Panc1 (cell line): ENCODE measurements at regions not wholly inside any gene's neighbourhood (a gene's known extent, or its start where the extent isn't known, plus 50 kb on each side); places are given as distances from the start of the nearest gene placed in this dataset.

ENCODE experiments used
- CTCF ChIP-seq: fragments of 450-650 bp; IDR thresholded peaks from 2 replicates; pipeline ENCODE4 v1.5.1; 2017; ENCODE audit warnings: mild to moderate bottlenecking
- POLR2AphosphoS5 ChIP-seq: IDR thresholded peaks from 2 replicates; pipeline ENCODE4 v1.6.1; 2012; ENCODE audit warnings: mild to moderate bottlenecking, low read depth, low read length, moderate library complexity
- TCF7L2 ChIP-seq: IDR thresholded peaks from 2 replicates; pipeline ENCODE4 v1.6.1; 2011; ENCODE audit warnings: mild to moderate bottlenecking, low read depth, low read length, inconsistent platforms
- TF ChIP-seq, protein P1 (sequence below), 2 experiments: IDR thresholded peaks; 2 replicates each; pipeline ENCODE4 v1.6.1; 2011 to 2012; ENCODE audit warnings: low read depth in 2 of 2, control low read depth in 1 of 2, low read length in 1 of 2, mild to moderate bottlenecking in 1 of 2, moderate library complexity in 1 of 2; ENCODE audit not compliant: insufficient read depth in 1 of 2

- TF ChIP-seq CTCF (no peak), TCF7L2 (no peak), POLR2AphosphoS5 (no peak)
- TF ChIP-seq, protein P1, sequence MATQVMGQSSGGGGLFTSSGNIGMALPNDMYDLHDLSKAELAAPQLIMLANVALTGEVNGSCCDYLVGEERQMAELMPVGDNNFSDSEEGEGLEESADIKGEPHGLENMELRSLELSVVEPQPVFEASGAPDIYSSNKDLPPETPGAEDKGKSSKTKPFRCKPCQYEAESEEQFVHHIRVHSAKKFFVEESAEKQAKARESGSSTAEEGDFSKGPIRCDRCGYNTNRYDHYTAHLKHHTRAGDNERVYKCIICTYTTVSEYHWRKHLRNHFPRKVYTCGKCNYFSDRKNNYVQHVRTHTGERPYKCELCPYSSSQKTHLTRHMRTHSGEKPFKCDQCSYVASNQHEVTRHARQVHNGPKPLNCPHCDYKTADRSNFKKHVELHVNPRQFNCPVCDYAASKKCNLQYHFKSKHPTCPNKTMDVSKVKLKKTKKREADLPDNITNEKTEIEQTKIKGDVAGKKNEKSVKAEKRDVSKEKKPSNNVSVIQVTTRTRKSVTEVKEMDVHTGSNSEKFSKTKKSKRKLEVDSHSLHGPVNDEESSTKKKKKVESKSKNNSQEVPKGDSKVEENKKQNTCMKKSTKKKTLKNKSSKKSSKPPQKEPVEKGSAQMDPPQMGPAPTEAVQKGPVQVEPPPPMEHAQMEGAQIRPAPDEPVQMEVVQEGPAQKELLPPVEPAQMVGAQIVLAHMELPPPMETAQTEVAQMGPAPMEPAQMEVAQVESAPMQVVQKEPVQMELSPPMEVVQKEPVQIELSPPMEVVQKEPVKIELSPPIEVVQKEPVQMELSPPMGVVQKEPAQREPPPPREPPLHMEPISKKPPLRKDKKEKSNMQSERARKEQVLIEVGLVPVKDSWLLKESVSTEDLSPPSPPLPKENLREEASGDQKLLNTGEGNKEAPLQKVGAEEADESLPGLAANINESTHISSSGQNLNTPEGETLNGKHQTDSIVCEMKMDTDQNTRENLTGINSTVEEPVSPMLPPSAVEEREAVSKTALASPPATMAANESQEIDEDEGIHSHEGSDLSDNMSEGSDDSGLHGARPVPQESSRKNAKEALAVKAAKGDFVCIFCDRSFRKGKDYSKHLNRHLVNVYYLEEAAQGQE (IDR thresholded peaks at IDR 0.05; ENCODE audit: insufficient read depth in 1 of 2, low read depth in 2 of 2, low read length in 1 of 2) = no peak
Observed at GRCh38 chr5:157990583-157991181, 131.7 kb upstream of the CLINT1 start.
